ENCODE measurements at regions not wholly inside any gene's neighbourhood (a gene's known extent, or its start where the extent isn't known, plus 50 kb on each side); places are given as distances from the start of the nearest gene placed in this dataset.
A peak's percentile ranks its signal among the peaks of the same experiment; 100 is the strongest.

DNA sequence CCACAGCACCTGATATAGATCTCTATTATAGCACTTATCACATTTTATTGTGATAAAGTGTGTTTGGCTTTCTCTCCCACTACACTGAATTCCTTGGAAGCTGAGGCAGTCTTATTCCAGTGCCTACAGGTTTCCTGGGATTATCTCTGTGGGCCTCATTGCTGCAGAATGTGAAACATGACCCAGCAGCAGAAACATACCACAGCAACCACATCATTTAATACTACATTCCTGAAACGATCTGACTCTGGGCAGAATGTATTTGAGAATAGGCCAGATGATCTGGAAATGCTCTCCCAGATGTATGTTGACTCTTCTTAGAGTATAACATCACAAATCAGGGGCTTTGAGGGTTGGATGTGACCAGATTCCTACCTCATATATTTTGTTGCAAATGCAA is 323.5 kb upstream of the TANK start:
- Histone ChIP-seq H3K9ac (no peak overlapping the region), H4K20me1 (ENCODE audit: insufficient read depth) (no peaks in the 10 kb centered on the region), H3K9me3 (no peaks in the 10 kb centered on the region), H3K36me3 (replicated peaks in 1 of 2; ENCODE audit: control insufficient read depth in 1 of 2, insufficient read depth in 2 of 2, low read length in 1 of 2) (no peaks in the 10 kb centered on the region), H3K79me2 (ENCODE audit: insufficient read depth) (no peaks in the 10 kb centered on the region), H3K27me3 (ENCODE audit: insufficient read depth) (no peaks in the 10 kb centered on the region), H2AFZ (ENCODE audit: low read depth) (no peak overlapping the region), H3K4me1 (ENCODE audit: control insufficient read depth in 1 of 2, insufficient read depth in 2 of 2, low read depth in 1 of 2, low read length in 1 of 2) (peaks cover 2 to 12% of the 10 kb centered on the region in 2 experiments; a peak in 3 of 4 replicates), H3K4me3 (ENCODE audit: low read depth in 2 of 2, low read length in 1 of 2) (no peak overlapping the region), H3K27ac (ENCODE audit: low read depth in 2 of 2, low read length in 1 of 2) (peak overlapping the region; percentile 78 to 85; a peak in 3 of 4 replicates), H3K9me2 (no peaks in the 10 kb centered on the region), H3F3A (replicated peaks; ENCODE audit: insufficient read depth) (peaks cover 14% of the 10 kb centered on the region), H3K4me2 (0 out of 2 replicates have a peak overlapping the region, but pooled peaks have one; percentile 14)
- ChIA-PET CTCF (no interaction called here), POLR2A (no interaction called here)
- 0% methylated on average over 1 of the region's 1 CpG for WGBS (ENCODE audit: low lambda C conversion rate)
- DNase-seq = no peak
- TF ChIP-seq RFX5 (IDR thresholded peaks at IDR 0.05; ENCODE audit: low read length) = no peak
- TF ChIP-seq RAD21 (IDR thresholded peaks at IDR 0.05; ENCODE audit: low read length) = no peak
- TF ChIP-seq MXI1 (IDR thresholded peaks at IDR 0.05; ENCODE audit: low read depth, low read length) = no peak
- 0 out of 2 replicates have a peak, but pooled peaks have one; percentile 28 for TF ChIP-seq SIN3A (IDR thresholded peaks at IDR 0.05; ENCODE audit: borderline replicate concordance, low read depth, low read length)
- TF ChIP-seq FOXM1 (IDR thresholded peaks at IDR 0.05; ENCODE audit: low read depth) = peak; percentile 35
- TF ChIP-seq, protein P1, sequence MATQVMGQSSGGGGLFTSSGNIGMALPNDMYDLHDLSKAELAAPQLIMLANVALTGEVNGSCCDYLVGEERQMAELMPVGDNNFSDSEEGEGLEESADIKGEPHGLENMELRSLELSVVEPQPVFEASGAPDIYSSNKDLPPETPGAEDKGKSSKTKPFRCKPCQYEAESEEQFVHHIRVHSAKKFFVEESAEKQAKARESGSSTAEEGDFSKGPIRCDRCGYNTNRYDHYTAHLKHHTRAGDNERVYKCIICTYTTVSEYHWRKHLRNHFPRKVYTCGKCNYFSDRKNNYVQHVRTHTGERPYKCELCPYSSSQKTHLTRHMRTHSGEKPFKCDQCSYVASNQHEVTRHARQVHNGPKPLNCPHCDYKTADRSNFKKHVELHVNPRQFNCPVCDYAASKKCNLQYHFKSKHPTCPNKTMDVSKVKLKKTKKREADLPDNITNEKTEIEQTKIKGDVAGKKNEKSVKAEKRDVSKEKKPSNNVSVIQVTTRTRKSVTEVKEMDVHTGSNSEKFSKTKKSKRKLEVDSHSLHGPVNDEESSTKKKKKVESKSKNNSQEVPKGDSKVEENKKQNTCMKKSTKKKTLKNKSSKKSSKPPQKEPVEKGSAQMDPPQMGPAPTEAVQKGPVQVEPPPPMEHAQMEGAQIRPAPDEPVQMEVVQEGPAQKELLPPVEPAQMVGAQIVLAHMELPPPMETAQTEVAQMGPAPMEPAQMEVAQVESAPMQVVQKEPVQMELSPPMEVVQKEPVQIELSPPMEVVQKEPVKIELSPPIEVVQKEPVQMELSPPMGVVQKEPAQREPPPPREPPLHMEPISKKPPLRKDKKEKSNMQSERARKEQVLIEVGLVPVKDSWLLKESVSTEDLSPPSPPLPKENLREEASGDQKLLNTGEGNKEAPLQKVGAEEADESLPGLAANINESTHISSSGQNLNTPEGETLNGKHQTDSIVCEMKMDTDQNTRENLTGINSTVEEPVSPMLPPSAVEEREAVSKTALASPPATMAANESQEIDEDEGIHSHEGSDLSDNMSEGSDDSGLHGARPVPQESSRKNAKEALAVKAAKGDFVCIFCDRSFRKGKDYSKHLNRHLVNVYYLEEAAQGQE (IDR thresholded peaks at IDR 0.05; ENCODE audit: low read depth, low read length) = peak; percentile 79
- peak; percentile 74; the same call in 1 of the 2 replicates for TF ChIP-seq RXRA (IDR thresholded peaks at IDR 0.05; ENCODE audit: borderline replicate concordance, low read depth)
- TF ChIP-seq TEAD4 (IDR thresholded peaks at IDR 0.05; ENCODE audit: borderline replicate concordance, insufficient read depth) = peak; percentile 98
- TF ChIP-seq SMC3 (IDR thresholded peaks at IDR 0.05; ENCODE audit: low read depth, low read length) = 0 out of 2 replicates have a peak, but pooled peaks have one; percentile 19
- TF ChIP-seq, protein P2, sequence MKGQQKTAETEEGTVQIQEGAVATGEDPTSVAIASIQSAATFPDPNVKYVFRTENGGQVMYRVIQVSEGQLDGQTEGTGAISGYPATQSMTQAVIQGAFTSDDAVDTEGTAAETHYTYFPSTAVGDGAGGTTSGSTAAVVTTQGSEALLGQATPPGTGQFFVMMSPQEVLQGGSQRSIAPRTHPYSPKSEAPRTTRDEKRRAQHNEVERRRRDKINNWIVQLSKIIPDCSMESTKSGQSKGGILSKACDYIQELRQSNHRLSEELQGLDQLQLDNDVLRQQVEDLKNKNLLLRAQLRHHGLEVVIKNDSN (IDR thresholded peaks at IDR 0.05; ENCODE audit: borderline replicate concordance, low read depth) = 0 out of 2 replicates have a peak, but pooled peaks have one; percentile 7
- peak; percentile 49 for TF ChIP-seq ELF1 (IDR thresholded peaks at IDR 0.05)
- TF ChIP-seq EP300 (IDR thresholded peaks at IDR 0.05; ENCODE audit: borderline replicate concordance in 1 of 2, low read depth in 1 of 2, low read length in 1 of 2) = peak; percentile 52 to 97; a peak in 3 of 4 replicates
- TF ChIP-seq NFIC (IDR thresholded peaks at IDR 0.05; ENCODE audit: borderline replicate concordance) = peak; percentile 95
- TF ChIP-seq, protein P3, sequence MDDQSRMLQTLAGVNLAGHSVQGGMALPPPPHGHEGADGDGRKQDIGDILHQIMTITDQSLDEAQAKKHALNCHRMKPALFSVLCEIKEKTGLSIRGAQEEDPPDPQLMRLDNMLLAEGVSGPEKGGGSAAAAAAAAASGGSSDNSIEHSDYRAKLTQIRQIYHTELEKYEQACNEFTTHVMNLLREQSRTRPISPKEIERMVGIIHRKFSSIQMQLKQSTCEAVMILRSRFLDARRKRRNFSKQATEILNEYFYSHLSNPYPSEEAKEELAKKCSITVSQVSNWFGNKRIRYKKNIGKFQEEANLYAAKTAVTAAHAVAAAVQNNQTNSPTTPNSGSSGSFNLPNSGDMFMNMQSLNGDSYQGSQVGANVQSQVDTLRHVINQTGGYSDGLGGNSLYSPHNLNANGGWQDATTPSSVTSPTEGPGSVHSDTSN (IDR thresholded peaks at IDR 0.05) = peak; percentile 94
- TF ChIP-seq POLR2AphosphoS5 (IDR thresholded peaks at IDR 0.05; ENCODE audit: low read depth, low read length) = peak; percentile 90; the same call in 1 of the 2 replicates
- peak; percentile 82 for TF ChIP-seq FOSL2 (IDR thresholded peaks at IDR 0.05; ENCODE audit: borderline replicate concordance, low read depth)
- no peak; the same call in 1 of the 2 replicates for TF ChIP-seq YY1 (IDR thresholded peaks at IDR 0.05; ENCODE audit: low read depth)
- TF ChIP-seq, protein P4, sequence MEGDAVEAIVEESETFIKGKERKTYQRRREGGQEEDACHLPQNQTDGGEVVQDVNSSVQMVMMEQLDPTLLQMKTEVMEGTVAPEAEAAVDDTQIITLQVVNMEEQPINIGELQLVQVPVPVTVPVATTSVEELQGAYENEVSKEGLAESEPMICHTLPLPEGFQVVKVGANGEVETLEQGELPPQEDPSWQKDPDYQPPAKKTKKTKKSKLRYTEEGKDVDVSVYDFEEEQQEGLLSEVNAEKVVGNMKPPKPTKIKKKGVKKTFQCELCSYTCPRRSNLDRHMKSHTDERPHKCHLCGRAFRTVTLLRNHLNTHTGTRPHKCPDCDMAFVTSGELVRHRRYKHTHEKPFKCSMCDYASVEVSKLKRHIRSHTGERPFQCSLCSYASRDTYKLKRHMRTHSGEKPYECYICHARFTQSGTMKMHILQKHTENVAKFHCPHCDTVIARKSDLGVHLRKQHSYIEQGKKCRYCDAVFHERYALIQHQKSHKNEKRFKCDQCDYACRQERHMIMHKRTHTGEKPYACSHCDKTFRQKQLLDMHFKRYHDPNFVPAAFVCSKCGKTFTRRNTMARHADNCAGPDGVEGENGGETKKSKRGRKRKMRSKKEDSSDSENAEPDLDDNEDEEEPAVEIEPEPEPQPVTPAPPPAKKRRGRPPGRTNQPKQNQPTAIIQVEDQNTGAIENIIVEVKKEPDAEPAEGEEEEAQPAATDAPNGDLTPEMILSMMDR (IDR thresholded peaks at IDR 0.05) = no peak
- TF ChIP-seq TAF1 (IDR thresholded peaks at IDR 0.05; ENCODE audit: borderline replicate concordance, low read depth, low read length) = no peak
- peak; percentile 99 for TF ChIP-seq TCF12 (IDR thresholded peaks at IDR 0.05)
- peak; percentile 86 for TF ChIP-seq JUND (IDR thresholded peaks at IDR 0.05)
- TF ChIP-seq, protein P5, sequence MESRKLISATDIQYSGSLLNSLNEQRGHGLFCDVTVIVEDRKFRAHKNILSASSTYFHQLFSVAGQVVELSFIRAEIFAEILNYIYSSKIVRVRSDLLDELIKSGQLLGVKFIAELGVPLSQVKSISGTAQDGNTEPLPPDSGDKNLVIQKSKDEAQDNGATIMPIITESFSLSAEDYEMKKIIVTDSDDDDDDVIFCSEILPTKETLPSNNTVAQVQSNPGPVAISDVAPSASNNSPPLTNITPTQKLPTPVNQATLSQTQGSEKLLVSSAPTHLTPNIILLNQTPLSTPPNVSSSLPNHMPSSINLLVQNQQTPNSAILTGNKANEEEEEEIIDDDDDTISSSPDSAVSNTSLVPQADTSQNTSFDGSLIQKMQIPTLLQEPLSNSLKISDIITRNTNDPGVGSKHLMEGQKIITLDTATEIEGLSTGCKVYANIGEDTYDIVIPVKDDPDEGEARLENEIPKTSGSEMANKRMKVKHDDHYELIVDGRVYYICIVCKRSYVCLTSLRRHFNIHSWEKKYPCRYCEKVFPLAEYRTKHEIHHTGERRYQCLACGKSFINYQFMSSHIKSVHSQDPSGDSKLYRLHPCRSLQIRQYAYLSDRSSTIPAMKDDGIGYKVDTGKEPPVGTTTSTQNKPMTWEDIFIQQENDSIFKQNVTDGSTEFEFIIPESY (IDR thresholded peaks at IDR 0.05; ENCODE audit: borderline replicate concordance, low read depth) = peak; percentile 72
- TF ChIP-seq, protein P6, sequence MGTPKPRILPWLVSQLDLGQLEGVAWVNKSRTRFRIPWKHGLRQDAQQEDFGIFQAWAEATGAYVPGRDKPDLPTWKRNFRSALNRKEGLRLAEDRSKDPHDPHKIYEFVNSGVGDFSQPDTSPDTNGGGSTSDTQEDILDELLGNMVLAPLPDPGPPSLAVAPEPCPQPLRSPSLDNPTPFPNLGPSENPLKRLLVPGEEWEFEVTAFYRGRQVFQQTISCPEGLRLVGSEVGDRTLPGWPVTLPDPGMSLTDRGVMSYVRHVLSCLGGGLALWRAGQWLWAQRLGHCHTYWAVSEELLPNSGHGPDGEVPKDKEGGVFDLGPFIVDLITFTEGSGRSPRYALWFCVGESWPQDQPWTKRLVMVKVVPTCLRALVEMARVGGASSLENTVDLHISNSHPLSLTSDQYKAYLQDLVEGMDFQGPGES (IDR thresholded peaks at IDR 0.05; ENCODE audit: low read depth, low read length) = no peak

All from SK-N-SH (cell line).